K562 (cell line): ENCODE measurements at regions not wholly inside any gene's neighbourhood (a gene's known extent, or its start where the extent isn't known, plus 50 kb on each side); places are given as distances from the start of the nearest gene placed in this dataset.

Source experiments
- BRF2 ChIP-seq: IDR thresholded peaks from 3 replicates; pipeline ENCODE4 v1.6.1; 2011; ENCODE audit warnings: borderline replicate concordance, mild to moderate bottlenecking; ENCODE audit not compliant: insufficient read length, insufficient read depth
- CTCF ChIP-seq, 3 experiments: IDR thresholded peaks in 2 of 3; conservative IDR thresholded peaks in 1 of 3; 2 replicates each; pipeline ENCODE4 v1.5.1; 2011 to 2012; ENCODE audit warnings: low read length in 3 of 3, mild to moderate bottlenecking in 3 of 3, control low read depth in 2 of 3, improper control_type of control experiment in 1 of 3, inconsistent platforms in 1 of 3, low read depth in 1 of 3, mixed read lengths in 1 of 3, moderate library complexity in 1 of 3; ENCODE audit not compliant: insufficient read depth in 2 of 3
- DMBX1 ChIP-seq: fragments of 250-450 bp; sonication (Bioruptor Pico); IDR thresholded peaks from 2 replicates; pipeline ENCODE4 v1.8.0; 2022; ENCODE audit warnings: inconsistent platforms, mild to moderate bottlenecking, moderate library complexity, borderline replicate concordance
- EWSR1 ChIP-seq: fragments of 450-650 bp; IDR thresholded peaks from 2 replicates; pipeline ENCODE4 v1.6.1; 2018; ENCODE audit warnings: borderline replicate concordance, mild to moderate bottlenecking, low read depth, moderate library complexity; ENCODE audit not compliant: partially characterized antibody
- FOSL1 ChIP-seq: fragments of 200-800 bp; sonication (Bioruptor generic); conservative IDR thresholded peaks from 2 replicates; pipeline ENCODE4 v1.6.1; 2016; ENCODE audit warnings: missing genetic modification characterization, missing compliant biosample characterization
- MAFG ChIP-seq: fragments of 450-650 bp; conservative IDR thresholded peaks from 2 replicates; pipeline ENCODE4 v1.6.1; 2016; ENCODE audit warnings: missing genetic modification characterization, missing compliant biosample characterization
- NCOA4 ChIP-seq: fragments of 450-650 bp; IDR thresholded peaks from 2 replicates; pipeline ENCODE4 v1.6.1; 2018; ENCODE audit warnings: mild to moderate bottlenecking; ENCODE audit not compliant: partially characterized antibody
- POLR2A ChIP-seq: fragments of 450-650 bp; conservative IDR thresholded peaks from 2 replicates; pipeline ENCODE4 v1.6.1; 2016
- SMC3 ChIP-seq: conservative IDR thresholded peaks from 2 replicates; pipeline ENCODE4 v1.6.1; 2011; ENCODE audit warnings: low read depth, low read length, improper control_type of control experiment; ENCODE audit not compliant: insufficient read depth
- SNRNP70 ChIP-seq: fragments of 200-400 bp; formaldehyde crosslinking; optimal IDR thresholded peaks from 2 replicates; pipeline ENCODE3; 2017; ENCODE audit warnings: low read depth, low read length
- TF ChIP-seq, protein P1 (sequence below): fragments of 150-350 bp; IDR thresholded peaks from 2 replicates; pipeline ENCODE4 v1.6.1; 2014; ENCODE audit warnings: low read depth, mild to moderate bottlenecking, low read length, borderline replicate concordance

DNA sequence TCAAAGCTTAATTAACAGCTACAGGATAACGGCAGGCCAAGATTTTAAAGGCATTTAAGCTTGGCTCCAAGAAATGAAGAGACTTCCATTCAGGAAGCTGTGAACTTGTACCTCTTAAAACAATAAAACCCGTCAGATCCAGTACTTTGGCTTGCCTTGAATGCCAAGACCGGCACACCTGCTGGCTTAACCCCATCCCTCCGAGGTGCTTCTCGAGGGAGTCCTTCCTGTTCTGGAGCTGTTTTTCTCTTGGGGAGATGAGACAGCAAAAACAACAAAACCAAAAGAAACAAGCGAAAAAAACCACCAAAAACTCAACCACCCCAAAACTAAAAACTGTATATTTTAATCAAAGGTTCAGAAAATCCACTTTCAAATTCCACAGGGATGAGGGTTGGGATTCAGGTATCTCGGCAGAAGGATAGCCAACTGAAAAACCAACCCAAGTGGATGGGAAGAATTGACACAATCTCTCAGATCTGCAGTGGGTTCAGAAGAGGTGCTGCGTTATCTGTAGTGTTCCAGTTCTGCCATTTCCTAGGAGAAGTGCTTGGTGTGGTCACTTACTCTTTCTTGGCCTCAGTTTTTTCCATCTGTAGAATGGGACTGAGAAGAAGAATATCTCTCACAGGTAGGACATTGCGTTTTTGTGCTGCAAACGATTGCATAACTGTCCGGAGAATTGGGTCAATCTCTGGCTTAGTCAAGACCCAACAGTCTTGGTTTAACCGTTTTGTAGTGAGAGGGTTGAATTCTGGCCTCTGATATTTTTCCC, 420.1 kb downstream of the VRK1 start:
- TF ChIP-seq POLR2A, result no peak
- TF ChIP-seq SNRNP70, result no peak
- no peak for TF ChIP-seq SMC3
- TF ChIP-seq NCOA4, result no peak
- no peak for TF ChIP-seq EWSR1
- no peak for TF ChIP-seq CTCF (IDR thresholded peaks at IDR 0.05 in 2 of 3, conservative IDR thresholded peaks at IDR 0.05 in 1 of 3; ENCODE audit: insufficient read depth in 2 of 3, low read depth in 1 of 3, low read length in 3 of 3)
- TF ChIP-seq FOSL1 (tag), result no peak
- TF ChIP-seq DMBX1 (CRISPR knock-in tag), result no peak
- TF ChIP-seq MAFG (tag), result no peak
- no peak for TF ChIP-seq BRF2
- TF ChIP-seq, protein P1, sequence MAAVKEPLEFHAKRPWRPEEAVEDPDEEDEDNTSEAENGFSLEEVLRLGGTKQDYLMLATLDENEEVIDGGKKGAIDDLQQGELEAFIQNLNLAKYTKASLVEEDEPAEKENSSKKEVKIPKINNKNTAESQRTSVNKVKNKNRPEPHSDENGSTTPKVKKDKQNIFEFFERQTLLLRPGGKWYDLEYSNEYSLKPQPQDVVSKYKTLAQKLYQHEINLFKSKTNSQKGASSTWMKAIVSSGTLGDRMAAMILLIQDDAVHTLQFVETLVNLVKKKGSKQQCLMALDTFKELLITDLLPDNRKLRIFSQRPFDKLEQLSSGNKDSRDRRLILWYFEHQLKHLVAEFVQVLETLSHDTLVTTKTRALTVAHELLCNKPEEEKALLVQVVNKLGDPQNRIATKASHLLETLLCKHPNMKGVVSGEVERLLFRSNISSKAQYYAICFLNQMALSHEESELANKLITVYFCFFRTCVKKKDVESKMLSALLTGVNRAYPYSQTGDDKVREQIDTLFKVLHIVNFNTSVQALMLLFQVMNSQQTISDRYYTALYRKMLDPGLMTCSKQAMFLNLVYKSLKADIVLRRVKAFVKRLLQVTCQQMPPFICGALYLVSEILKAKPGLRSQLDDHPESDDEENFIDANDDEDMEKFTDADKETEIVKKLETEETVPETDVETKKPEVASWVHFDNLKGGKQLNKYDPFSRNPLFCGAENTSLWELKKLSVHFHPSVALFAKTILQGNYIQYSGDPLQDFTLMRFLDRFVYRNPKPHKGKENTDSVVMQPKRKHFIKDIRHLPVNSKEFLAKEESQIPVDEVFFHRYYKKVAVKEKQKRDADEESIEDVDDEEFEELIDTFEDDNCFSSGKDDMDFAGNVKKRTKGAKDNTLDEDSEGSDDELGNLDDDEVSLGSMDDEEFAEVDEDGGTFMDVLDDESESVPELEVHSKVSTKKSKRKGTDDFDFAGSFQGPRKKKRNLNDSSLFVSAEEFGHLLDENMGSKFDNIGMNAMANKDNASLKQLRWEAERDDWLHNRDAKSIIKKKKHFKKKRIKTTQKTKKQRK, result no peak
